ENCODE measurements at regions not wholly inside any gene's neighbourhood (a gene's known extent, or its start where the extent isn't known, plus 50 kb on each side); places are given as distances from the start of the nearest gene placed in this dataset.
"Not testable (repeated sequence)": the region's sequence is repeated elsewhere in the genome, so short reads cannot be mapped to it uniquely, and the experiment has no call there.

DNA sequence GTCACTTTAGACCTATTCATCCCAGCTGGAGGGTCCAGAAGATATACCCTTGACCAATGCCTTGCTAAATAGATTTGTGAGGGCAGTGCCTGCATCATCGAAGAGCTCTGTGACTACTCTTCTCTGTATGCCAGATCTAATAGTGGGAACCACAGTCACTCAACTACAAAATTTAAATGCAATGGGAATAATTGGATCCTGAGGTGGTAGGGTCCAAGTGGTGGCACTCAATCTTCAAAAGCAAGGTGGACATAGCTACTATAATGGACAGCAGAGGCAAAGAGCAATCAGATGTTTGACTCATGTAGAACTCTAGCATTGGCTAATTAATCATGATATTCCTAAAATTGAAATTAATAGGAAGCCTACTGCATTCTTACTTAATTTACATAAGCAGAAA is 554.3 kb upstream of the GRM3 start:
- DNase-seq: no peak
- Histone ChIP-seq H3K36me3 (ENCODE audit: control insufficient read depth, insufficient read depth, low read length) (no peaks in the 10 kb centered on the region), H3K27me3 (replicated peaks; ENCODE audit: control insufficient read depth, insufficient read depth, low read length) (no peaks in the 10 kb centered on the region), H3K4me3 (ENCODE audit: low read depth, low read length) (no peak overlapping the region), H3K9me3 (no peaks in the 10 kb centered on the region), H3K4me1 (no peaks in the 10 kb centered on the region)
- intact Hi-C loops (cut with micrococcal nuclease; ENCODE audit: unreplicated experiment): no loop called here
- Mint-ChIP-seq H3K4me1 (ENCODE audit: low read depth, unreplicated experiment) (no peaks in the 10 kb centered on the region), H3K4me3 (ENCODE audit: unreplicated experiment) (no peak overlapping the region), H3K27ac (ENCODE audit: unreplicated experiment) (no peak overlapping the region), H3K27me3 (ENCODE audit: insufficient read depth, unreplicated experiment) (no peaks in the 10 kb centered on the region), H3K36me3 (ENCODE audit: insufficient read depth, unreplicated experiment) (no peaks in the 10 kb centered on the region), H3K9me3 (ENCODE audit: unreplicated experiment) (peaks cover 11% of the 10 kb centered on the region)
- BruUV-seq (replicated peaks): no TSS peak
- TF ChIP-seq, protein P1, sequence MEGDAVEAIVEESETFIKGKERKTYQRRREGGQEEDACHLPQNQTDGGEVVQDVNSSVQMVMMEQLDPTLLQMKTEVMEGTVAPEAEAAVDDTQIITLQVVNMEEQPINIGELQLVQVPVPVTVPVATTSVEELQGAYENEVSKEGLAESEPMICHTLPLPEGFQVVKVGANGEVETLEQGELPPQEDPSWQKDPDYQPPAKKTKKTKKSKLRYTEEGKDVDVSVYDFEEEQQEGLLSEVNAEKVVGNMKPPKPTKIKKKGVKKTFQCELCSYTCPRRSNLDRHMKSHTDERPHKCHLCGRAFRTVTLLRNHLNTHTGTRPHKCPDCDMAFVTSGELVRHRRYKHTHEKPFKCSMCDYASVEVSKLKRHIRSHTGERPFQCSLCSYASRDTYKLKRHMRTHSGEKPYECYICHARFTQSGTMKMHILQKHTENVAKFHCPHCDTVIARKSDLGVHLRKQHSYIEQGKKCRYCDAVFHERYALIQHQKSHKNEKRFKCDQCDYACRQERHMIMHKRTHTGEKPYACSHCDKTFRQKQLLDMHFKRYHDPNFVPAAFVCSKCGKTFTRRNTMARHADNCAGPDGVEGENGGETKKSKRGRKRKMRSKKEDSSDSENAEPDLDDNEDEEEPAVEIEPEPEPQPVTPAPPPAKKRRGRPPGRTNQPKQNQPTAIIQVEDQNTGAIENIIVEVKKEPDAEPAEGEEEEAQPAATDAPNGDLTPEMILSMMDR (IDR thresholded peaks at IDR 0.05; ENCODE audit: insufficient read depth in 1 of 2, low read depth in 1 of 2, low read length in 1 of 2, severe bottlenecking in 1 of 2, unreplicated experiment in 1 of 2): no peak
- ChIA-PET CTCF (no interaction called here), POLR2A (no interaction called here)

DNA sequence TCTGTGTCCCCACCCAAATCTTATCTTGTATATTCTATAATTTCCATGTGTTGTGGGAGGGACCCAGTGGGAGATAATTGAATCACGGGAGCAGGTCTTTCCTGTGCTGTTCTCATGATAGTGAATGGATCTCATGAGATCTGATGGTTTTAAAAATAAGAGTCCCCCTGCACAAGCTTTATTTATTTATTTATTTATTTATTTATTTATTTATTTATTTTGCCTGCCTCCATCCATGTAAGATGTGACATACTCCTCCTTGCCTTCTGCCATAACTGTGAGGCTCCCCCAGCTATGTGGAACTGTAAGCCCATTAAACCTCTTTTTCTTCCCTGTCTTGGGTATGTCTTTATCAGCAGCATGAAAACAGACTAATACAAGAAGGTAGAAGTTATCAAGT is 579.1 kb upstream of the GRM3 start:
- H3K27me3 Mint-ChIP-seq (ENCODE audit: insufficient read depth, unreplicated experiment); POLR2A ChIA-PET; H3K9me3 Mint-ChIP-seq (ENCODE audit: unreplicated experiment); CTCF ChIA-PET; intact Hi-C loops (cut with micrococcal nuclease; ENCODE audit: unreplicated experiment); H3K4me3 Mint-ChIP-seq (ENCODE audit: unreplicated experiment); H3K4me3 ChIP-seq (ENCODE audit: low read depth, low read length); DNase-seq; H3K4me1 ChIP-seq; H3K27me3 ChIP-seq (replicated peaks; ENCODE audit: control insufficient read depth, insufficient read depth, low read length); H3K27ac Mint-ChIP-seq (ENCODE audit: unreplicated experiment); H3K4me1 Mint-ChIP-seq (ENCODE audit: low read depth, unreplicated experiment); BruUV-seq (replicated peaks); H3K36me3 ChIP-seq (ENCODE audit: control insufficient read depth, insufficient read depth, low read length); H3K36me3 Mint-ChIP-seq (ENCODE audit: insufficient read depth, unreplicated experiment); H3K9me3 ChIP-seq: not testable (repeated sequence)

DNA sequence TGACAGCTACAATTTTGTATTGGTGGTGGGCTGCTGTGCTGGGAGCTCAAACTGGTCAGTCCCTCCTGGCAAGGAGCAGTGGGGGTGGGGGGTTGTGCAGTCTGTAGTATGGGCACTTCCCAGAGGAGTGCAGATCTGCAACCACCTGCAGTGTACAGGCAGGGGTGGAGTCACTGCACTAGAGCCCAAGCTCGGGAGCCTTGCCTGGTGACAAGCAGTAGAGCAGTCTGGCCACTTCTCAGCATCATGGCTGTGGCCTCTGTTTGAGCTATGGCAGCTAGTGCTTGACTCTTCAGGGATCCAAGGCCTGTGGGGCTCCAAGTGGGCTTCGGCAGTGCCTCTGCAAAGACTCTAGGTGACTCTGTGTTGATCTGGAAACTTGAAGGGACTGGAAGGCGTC is 585.1 kb upstream of the GRM3 start:
- no peak overlapping the region for H3K27ac Mint-ChIP-seq (ENCODE audit: unreplicated experiment)
- CTCF ChIA-PET: no interaction called here
- Histone ChIP-seq H3K9me3 (0 out of 2 replicates have a peak, but pooled peaks cover 6% of the 10 kb centered on the region), H3K4me1 (no peaks in the 10 kb centered on the region), H3K4me3 (ENCODE audit: low read depth, low read length) (no peak overlapping the region), H3K27me3 (replicated peaks; ENCODE audit: control insufficient read depth, insufficient read depth, low read length) (no peaks in the 10 kb centered on the region), H3K36me3 (ENCODE audit: control insufficient read depth, insufficient read depth, low read length) (no peaks in the 10 kb centered on the region)
- no TSS peak for BruUV-seq (replicated peaks)
- POLR2A ChIA-PET: no interaction called here
- no peak overlapping the region for H3K4me3 Mint-ChIP-seq (ENCODE audit: unreplicated experiment)
- H3K4me1 Mint-ChIP-seq (ENCODE audit: low read depth, unreplicated experiment): no peaks in the 10 kb centered on the region
- peaks cover 17% of the 10 kb centered on the region for H3K9me3 Mint-ChIP-seq (ENCODE audit: unreplicated experiment)
- no peaks in the 10 kb centered on the region for H3K27me3 Mint-ChIP-seq (ENCODE audit: insufficient read depth, unreplicated experiment)
- DNase-seq: no peak
- TF ChIP-seq, protein P1 (IDR thresholded peaks at IDR 0.05; ENCODE audit: insufficient read depth in 1 of 2, low read depth in 1 of 2, low read length in 1 of 2, severe bottlenecking in 1 of 2, unreplicated experiment in 1 of 2): no peak
- no peaks in the 10 kb centered on the region for H3K36me3 Mint-ChIP-seq (ENCODE audit: insufficient read depth, unreplicated experiment)
- intact Hi-C loops (cut with micrococcal nuclease; ENCODE audit: unreplicated experiment): no loop called here

DNA sequence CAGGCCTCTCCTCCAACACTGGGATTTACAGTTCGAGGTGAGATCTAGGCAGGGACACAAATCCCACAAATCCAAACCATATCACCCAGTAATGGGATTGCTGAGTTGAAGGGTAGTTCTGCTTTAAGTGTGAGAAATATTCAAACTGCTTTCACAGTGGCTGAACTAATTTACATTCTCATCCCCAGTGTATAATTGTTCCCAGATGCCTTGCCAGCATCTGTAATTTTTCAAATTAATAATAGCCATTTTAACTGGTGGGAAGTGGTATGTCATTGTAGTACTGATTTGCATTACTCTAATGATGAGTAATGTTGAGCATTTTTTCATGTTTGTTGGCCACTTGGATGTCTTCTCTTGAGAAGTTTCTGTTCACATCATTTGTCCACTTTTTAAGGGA is 592.8 kb upstream of the GRM3 start:
- CTCF ChIA-PET: no interaction called here
- TF ChIP-seq, protein P1 (IDR thresholded peaks at IDR 0.05; ENCODE audit: insufficient read depth in 1 of 2, low read depth in 1 of 2, low read length in 1 of 2, severe bottlenecking in 1 of 2, unreplicated experiment in 1 of 2): no peak
- Histone ChIP-seq H3K36me3 (ENCODE audit: control insufficient read depth, insufficient read depth, low read length) (no peaks in the 10 kb centered on the region), H3K27me3 (replicated peaks; ENCODE audit: control insufficient read depth, insufficient read depth, low read length) (no peaks in the 10 kb centered on the region), H3K4me1 (no peaks in the 10 kb centered on the region), H3K9me3 (no peaks in the 10 kb centered on the region), H3K4me3 (ENCODE audit: low read depth, low read length) (no peak overlapping the region)
- POLR2A ChIA-PET: no interaction called here
- Mint-ChIP-seq H3K27me3 (ENCODE audit: insufficient read depth, unreplicated experiment) (no peaks in the 10 kb centered on the region), H3K9me3 (ENCODE audit: unreplicated experiment) (no peaks in the 10 kb centered on the region), H3K36me3 (ENCODE audit: insufficient read depth, unreplicated experiment) (no peaks in the 10 kb centered on the region), H3K4me1 (ENCODE audit: low read depth, unreplicated experiment) (no peaks in the 10 kb centered on the region), H3K27ac (ENCODE audit: unreplicated experiment) (no peak overlapping the region), H3K4me3 (ENCODE audit: unreplicated experiment) (no peak overlapping the region)
- intact Hi-C loops (cut with micrococcal nuclease; ENCODE audit: unreplicated experiment): no loop called here
- no TSS peak for BruUV-seq (replicated peaks)
- DNase-seq: no peak

Data from Caco-2 (cell line).